ENCODE measurements at regions not wholly inside any gene's neighbourhood (a gene's known extent, or its start where the extent isn't known, plus 50 kb on each side); places are given as distances from the start of the nearest gene placed in this dataset.

GRCh38 chr6:3565291-3565690, 108.4 kb upstream of the SLC22A23 start:
- TF ChIP-seq, protein P1, sequence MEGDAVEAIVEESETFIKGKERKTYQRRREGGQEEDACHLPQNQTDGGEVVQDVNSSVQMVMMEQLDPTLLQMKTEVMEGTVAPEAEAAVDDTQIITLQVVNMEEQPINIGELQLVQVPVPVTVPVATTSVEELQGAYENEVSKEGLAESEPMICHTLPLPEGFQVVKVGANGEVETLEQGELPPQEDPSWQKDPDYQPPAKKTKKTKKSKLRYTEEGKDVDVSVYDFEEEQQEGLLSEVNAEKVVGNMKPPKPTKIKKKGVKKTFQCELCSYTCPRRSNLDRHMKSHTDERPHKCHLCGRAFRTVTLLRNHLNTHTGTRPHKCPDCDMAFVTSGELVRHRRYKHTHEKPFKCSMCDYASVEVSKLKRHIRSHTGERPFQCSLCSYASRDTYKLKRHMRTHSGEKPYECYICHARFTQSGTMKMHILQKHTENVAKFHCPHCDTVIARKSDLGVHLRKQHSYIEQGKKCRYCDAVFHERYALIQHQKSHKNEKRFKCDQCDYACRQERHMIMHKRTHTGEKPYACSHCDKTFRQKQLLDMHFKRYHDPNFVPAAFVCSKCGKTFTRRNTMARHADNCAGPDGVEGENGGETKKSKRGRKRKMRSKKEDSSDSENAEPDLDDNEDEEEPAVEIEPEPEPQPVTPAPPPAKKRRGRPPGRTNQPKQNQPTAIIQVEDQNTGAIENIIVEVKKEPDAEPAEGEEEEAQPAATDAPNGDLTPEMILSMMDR (conservative IDR thresholded peaks at IDR 0.05; ENCODE audit: low read depth, low read length): no peak
- no peak for TF ChIP-seq EZH2 (IDR thresholded peaks at IDR 0.05; ENCODE audit: borderline replicate concordance, low read depth, low read length, poor library complexity, severe bottlenecking)
